Activated T-cell treated with anti-CD3 and anti-CD28 coated beads, Interleukin-2, amount 50 U/mL, for 4 hours (primary cell): ENCODE measurements at regions not wholly inside any gene's neighbourhood (a gene's known extent, or its start where the extent isn't known, plus 50 kb on each side); places are given as distances from the start of the nearest gene placed in this dataset.
"Not testable (repeated sequence)": the region's sequence is repeated elsewhere in the genome, so short reads cannot be mapped to it uniquely, and the experiment has no call there.

Experiments
- ATAC-seq, 2 donors: fragments of 200-7000 bp; cut with Tn5 transposase; one replicate each; pipeline ENCODE4 v1.10.0; 2021
- DNase-seq: peaks from one replicate; pipeline ENCODE4 v3.0.0-alpha.2; 2020
- H3K27me3 Mint-ChIP-seq: one replicate; pipeline ENCODE4 v1.8.0; 2021; ENCODE audit warnings: low read depth, mixed read lengths
- H3K36me3 Mint-ChIP-seq: one replicate; pipeline ENCODE4 v1.8.0; 2022; ENCODE audit warnings: mixed read lengths; ENCODE audit not compliant: insufficient read depth
- H3K4me1 Mint-ChIP-seq: one replicate; pipeline ENCODE4 v1.8.0; 2021; ENCODE audit warnings: low read depth, mixed read lengths
- H3K4me3 Mint-ChIP-seq: one replicate; pipeline ENCODE4 v1.8.0; 2021; ENCODE audit warnings: mild to moderate bottlenecking, moderate library complexity, mixed read lengths
- H3K9me3 Mint-ChIP-seq: one replicate; pipeline ENCODE4 v1.8.0; 2021; ENCODE audit warnings: mixed read lengths

- DNase-seq (no peak), ATAC-seq (no peak)
- Mint-ChIP-seq H3K36me3 (no peaks in the 10 kb centered on the region), H3K4me3 (no peak overlapping the region), H3K4me1 (no peaks in the 10 kb centered on the region), H3K9me3 (peaks cover 7% of the 10 kb centered on the region), H3K27me3 (peaks cover 9% of the 10 kb centered on the region)
Measured at GRCh38 chr3:70640481-70640880, 328.0 kb upstream of the MDFIC2 start.

DNA sequence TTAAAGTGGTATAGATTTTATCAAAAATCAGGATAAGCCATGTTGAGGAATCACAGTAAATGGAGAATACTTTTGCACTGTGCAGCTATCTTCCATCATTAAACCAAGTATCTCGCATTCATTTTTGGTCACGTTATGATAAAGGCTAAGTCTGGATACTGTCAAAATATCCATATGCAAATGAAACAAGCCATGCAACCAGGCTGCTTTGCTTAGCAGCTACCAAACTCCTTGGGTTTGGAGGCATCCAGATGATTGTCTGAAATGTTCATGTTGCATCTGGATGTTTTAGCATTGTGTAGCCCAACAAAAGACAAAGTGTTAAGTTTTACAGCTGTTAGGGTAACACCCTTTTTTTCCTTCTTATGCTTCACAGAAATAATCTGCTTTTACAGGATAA is 322.9 kb upstream of the MDFIC2 start:
- no peaks in the 10 kb centered on the region for H3K36me3 Mint-ChIP-seq
- DNase-seq (no peak), ATAC-seq (no peak)
- no peak overlapping the region for H3K4me3 Mint-ChIP-seq
- no peaks in the 10 kb centered on the region for H3K4me1 Mint-ChIP-seq
- peaks cover 8% of the 10 kb centered on the region for H3K27me3 Mint-ChIP-seq
- peaks cover 7% of the 10 kb centered on the region for H3K9me3 Mint-ChIP-seq

- peaks cover 8% of the 10 kb centered on the region for H3K27me3 Mint-ChIP-seq
- no peak for ATAC-seq
- no peak for DNase-seq
- no peaks in the 10 kb centered on the region for H3K9me3 Mint-ChIP-seq
- H3K4me3 Mint-ChIP-seq, result no peak overlapping the region
- H3K36me3 Mint-ChIP-seq, result no peaks in the 10 kb centered on the region
- H3K4me1 Mint-ChIP-seq, result no peaks in the 10 kb centered on the region
Measured at GRCh38 chr3:70631716-70632307, 319.4 kb upstream of the MDFIC2 start.

DNA sequence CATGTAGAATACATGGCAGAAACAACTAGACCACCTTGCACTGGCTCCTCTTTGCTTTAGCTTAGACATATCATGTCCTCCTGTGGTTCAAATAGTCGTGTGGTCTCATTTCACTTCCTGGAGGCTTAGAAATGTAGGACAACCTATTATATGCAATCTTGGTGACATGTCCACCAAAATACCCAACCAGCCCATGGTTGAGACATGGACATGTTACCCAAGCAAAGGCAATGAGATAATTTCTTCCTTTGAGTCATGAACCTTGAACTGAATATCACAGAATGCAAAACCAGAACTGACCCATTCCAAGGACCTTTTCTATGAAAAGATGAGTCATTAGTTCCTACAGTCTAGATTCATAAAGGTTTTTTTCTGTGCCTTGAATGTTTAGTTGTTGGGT is 309.0 kb upstream of the MDFIC2 start:
- Mint-ChIP-seq H3K36me3 (no peaks in the 10 kb centered on the region), H3K27me3 (peaks cover 13% of the 10 kb centered on the region), H3K4me1 (no peaks in the 10 kb centered on the region), H3K4me3 (no peak overlapping the region), H3K9me3 (no peaks in the 10 kb centered on the region)
- DNase-seq (no peak), ATAC-seq (peak in 1 of 2 donors; percentile 52)

DNA sequence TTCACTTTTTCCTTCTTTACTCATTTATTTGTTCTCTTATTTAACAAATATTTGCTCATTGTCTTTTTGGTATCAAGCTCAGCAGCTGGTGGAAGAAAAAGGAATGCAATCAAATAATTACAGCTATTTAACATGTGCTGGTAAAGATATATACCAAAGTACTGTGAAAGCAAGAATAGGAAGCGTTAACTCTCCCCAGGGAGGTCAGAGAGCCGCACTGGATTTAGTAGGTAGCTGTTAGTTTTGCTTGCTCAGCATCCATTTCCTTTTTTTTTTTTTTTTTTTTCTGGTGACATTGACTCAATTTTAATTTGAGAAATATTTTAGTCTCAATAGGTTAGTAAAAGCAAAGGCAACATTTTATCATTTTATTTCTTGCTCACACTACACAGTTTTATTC is 308.5 kb upstream of the MDFIC2 start:
- Mint-ChIP-seq H3K4me3 (no peak overlapping the region), H3K9me3 (no peaks in the 10 kb centered on the region), H3K4me1 (no peaks in the 10 kb centered on the region), H3K36me3 (no peaks in the 10 kb centered on the region), H3K27me3 (peaks cover 13% of the 10 kb centered on the region)
- ATAC-seq (no peak), DNase-seq (no peak)

DNA sequence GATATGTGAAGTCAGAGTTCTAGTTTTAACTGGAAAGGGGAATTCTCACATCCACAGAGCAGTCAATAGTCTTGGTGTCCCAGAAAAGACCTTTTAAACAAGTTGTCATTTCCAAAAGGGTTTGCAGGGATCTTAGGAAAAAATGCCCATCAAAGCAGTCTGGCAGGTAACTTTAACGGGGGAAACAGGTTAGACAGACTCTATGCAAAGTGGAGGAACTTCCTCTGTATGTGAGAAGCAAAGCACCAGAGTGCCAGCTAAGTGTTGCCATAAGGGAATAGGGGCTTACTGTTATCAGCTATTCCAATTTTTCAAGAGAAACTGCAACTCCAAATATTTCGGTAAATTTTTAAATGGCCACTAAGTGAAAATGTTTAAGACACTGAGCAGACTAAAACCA is 307.9 kb upstream of the MDFIC2 start:
- Mint-ChIP-seq H3K4me3 (no peak overlapping the region), H3K27me3 (peaks cover 13% of the 10 kb centered on the region), H3K36me3 (no peaks in the 10 kb centered on the region), H3K4me1 (no peaks in the 10 kb centered on the region), H3K9me3 (no peaks in the 10 kb centered on the region)
- ATAC-seq (no peak), DNase-seq (no peak)

DNA sequence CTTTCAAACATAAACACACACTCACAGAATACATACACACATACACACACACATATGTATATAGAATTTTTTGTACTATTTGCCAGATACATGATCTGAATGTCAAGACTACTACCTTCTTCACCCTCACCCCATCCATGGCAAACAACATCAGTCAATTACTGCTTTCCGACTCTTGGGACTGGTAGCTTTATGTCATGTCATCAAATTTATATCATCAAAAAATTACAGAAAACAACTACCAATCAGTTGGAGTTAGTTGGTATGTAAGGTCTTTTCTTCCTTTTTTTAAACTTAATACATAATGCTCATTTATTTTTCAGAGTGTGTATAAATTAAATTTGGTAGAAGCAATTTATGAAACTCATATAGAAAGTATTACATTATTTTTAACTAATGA is 305.7 kb upstream of the MDFIC2 start:
- ATAC-seq, result no peak
- no peak for DNase-seq
- H3K27me3 Mint-ChIP-seq, result peaks cover 7% of the 10 kb centered on the region
- no peaks in the 10 kb centered on the region for H3K9me3 Mint-ChIP-seq
- no peaks in the 10 kb centered on the region for H3K36me3 Mint-ChIP-seq
- H3K4me3 Mint-ChIP-seq, result no peak overlapping the region
- H3K4me1 Mint-ChIP-seq, result no peaks in the 10 kb centered on the region

- H3K4me1 Mint-ChIP-seq, H3K36me3 Mint-ChIP-seq, DNase-seq, H3K4me3 Mint-ChIP-seq, ATAC-seq, H3K9me3 Mint-ChIP-seq, H3K27me3 Mint-ChIP-seq: not testable (repeated sequence)
Measured at GRCh38 chr3:70617349-70617748, 304.9 kb upstream of the MDFIC2 start.

DNA sequence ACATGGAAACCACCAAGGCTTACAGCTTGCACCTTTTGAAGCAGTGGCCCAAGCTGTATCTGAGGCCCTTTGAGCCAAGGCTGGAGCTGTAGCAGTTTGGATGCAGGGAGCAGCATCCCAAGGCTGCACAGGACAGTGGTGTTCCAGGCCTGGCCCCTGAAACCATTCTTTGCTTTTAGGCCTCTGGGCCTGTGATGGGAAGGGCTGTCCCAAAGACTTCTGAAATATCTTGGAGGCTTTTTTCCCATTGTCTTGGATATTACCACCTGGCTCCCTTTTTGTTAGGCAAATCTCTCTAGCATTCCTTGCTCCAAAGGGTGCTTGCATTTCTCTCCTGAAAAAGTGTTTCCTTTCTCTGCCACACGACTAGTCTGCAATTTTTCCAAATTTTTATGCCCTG is 302.8 kb upstream of the MDFIC2 start:
- no peak for DNase-seq
- no peak for ATAC-seq
- H3K9me3 Mint-ChIP-seq, result no peaks in the 10 kb centered on the region
- no peaks in the 10 kb centered on the region for H3K4me1 Mint-ChIP-seq
- H3K4me3 Mint-ChIP-seq, result no peak overlapping the region
- no peaks in the 10 kb centered on the region for H3K36me3 Mint-ChIP-seq
- peaks cover 7% of the 10 kb centered on the region for H3K27me3 Mint-ChIP-seq

- H3K36me3 Mint-ChIP-seq, result no peaks in the 10 kb centered on the region
- no peaks in the 10 kb centered on the region for H3K4me1 Mint-ChIP-seq
- peaks cover 5% of the 10 kb centered on the region for H3K27me3 Mint-ChIP-seq
- ATAC-seq (no peak), DNase-seq (no peak)
- H3K9me3 Mint-ChIP-seq, result no peaks in the 10 kb centered on the region
- no peak overlapping the region for H3K4me3 Mint-ChIP-seq
Measured at GRCh38 chr3:70614111-70614510, 301.7 kb upstream of the MDFIC2 start.

GRCh38 chr3:70612920-70613319 is 300.5 kb upstream of the MDFIC2 start:
- DNase-seq, result no peak
- H3K27me3 Mint-ChIP-seq, result peaks cover 5% of the 10 kb centered on the region
- no peak overlapping the region for H3K4me3 Mint-ChIP-seq
- no peak for ATAC-seq
- no peaks in the 10 kb centered on the region for H3K36me3 Mint-ChIP-seq
- H3K4me1 Mint-ChIP-seq, result no peaks in the 10 kb centered on the region
- no peaks in the 10 kb centered on the region for H3K9me3 Mint-ChIP-seq

- H3K36me3 Mint-ChIP-seq, H3K4me3 Mint-ChIP-seq, ATAC-seq, H3K27me3 Mint-ChIP-seq, H3K9me3 Mint-ChIP-seq, H3K4me1 Mint-ChIP-seq, DNase-seq: not testable (repeated sequence)
Measured at GRCh38 chr3:70611667-70612277, 299.3 kb upstream of the MDFIC2 start.

DNA sequence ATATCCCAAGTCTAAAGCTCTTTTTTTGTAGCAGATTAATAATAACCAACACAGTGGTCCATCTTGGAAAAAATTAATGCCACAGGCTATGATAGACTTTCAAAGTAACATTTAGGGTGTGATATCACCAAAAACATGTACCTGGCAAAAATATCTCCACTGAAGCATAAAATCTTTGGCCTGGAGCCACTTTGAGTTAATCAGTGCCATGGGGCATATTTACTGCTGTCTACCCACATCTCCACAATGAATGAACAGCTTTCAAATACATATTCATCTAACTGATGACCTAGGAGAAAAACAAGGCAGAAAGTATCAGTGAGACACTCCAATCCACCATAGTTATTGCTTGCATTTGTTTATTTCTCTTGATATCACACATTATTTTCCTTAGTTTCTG is 296.0 kb upstream of the MDFIC2 start:
- no peak for ATAC-seq
- no peak for DNase-seq
- Mint-ChIP-seq H3K27me3 (peaks cover 5% of the 10 kb centered on the region), H3K9me3 (no peaks in the 10 kb centered on the region), H3K36me3 (no peaks in the 10 kb centered on the region), H3K4me3 (no peak overlapping the region), H3K4me1 (peaks cover under 1% of the 10 kb centered on the region)

DNA sequence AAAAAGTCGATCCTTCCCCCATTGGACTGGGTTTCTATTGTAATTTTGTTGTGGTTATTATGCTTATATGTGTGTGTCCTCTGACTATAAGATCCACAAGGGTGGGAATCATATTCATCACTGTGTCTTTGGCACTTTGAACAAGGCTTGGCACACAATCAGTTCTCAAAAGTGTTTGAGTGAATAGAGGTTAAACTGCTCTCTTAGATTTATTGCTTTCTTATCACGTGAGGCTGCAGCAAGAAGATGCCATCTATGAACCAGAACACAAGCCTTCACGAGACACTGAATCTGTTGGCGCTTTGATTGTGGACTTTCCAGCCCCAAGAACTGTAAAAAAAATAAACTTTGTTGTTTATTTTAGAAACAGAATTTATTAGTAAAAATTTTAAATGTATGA is 295.0 kb upstream of the MDFIC2 start:
- Mint-ChIP-seq H3K27me3 (peaks cover 8% of the 10 kb centered on the region), H3K4me1 (peaks cover 4% of the 10 kb centered on the region), H3K36me3 (no peaks in the 10 kb centered on the region), H3K9me3 (no peaks in the 10 kb centered on the region), H3K4me3 (no peak overlapping the region)
- DNase-seq, result no peak
- no peak for ATAC-seq

GRCh38 chr3:70606018-70606417 is 293.6 kb upstream of the MDFIC2 start:
- no peak for ATAC-seq
- DNase-seq, result no peak
- Mint-ChIP-seq H3K27me3 (peaks cover 12% of the 10 kb centered on the region), H3K4me3 (no peak overlapping the region), H3K36me3 (no peaks in the 10 kb centered on the region), H3K9me3 (no peaks in the 10 kb centered on the region), H3K4me1 (peaks cover 4% of the 10 kb centered on the region)
